ENCODE measurements at regions not wholly inside any gene's neighbourhood (a gene's known extent, or its start where the extent isn't known, plus 50 kb on each side); places are given as distances from the start of the nearest gene placed in this dataset.

- no peak for TF ChIP-seq TCF7 (IDR thresholded peaks at IDR 0.05; ENCODE audit: borderline replicate concordance)
- TF ChIP-seq, protein P1, sequence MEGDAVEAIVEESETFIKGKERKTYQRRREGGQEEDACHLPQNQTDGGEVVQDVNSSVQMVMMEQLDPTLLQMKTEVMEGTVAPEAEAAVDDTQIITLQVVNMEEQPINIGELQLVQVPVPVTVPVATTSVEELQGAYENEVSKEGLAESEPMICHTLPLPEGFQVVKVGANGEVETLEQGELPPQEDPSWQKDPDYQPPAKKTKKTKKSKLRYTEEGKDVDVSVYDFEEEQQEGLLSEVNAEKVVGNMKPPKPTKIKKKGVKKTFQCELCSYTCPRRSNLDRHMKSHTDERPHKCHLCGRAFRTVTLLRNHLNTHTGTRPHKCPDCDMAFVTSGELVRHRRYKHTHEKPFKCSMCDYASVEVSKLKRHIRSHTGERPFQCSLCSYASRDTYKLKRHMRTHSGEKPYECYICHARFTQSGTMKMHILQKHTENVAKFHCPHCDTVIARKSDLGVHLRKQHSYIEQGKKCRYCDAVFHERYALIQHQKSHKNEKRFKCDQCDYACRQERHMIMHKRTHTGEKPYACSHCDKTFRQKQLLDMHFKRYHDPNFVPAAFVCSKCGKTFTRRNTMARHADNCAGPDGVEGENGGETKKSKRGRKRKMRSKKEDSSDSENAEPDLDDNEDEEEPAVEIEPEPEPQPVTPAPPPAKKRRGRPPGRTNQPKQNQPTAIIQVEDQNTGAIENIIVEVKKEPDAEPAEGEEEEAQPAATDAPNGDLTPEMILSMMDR (IDR thresholded peaks at IDR 0.05 in 2 of 3, conservative IDR thresholded peaks at IDR 0.05 in 1 of 3; ENCODE audit: control insufficient read depth in 2 of 3, extremely low read depth in 1 of 3, insufficient read depth in 1 of 3, low read depth in 3 of 3, low read length in 3 of 3) = no peak
- no peak for TF ChIP-seq NRF1 (conservative IDR thresholded peaks at IDR 0.05; ENCODE audit: low read depth, low read length)
- no peak for TF ChIP-seq POLR2A (IDR thresholded peaks at IDR 0.05; ENCODE audit: low read depth, low read length)
- TF ChIP-seq SMC3 (IDR thresholded peaks at IDR 0.05; ENCODE audit: borderline replicate concordance, low read length) = no peak
- no peak for TF ChIP-seq TAF1 (IDR thresholded peaks at IDR 0.05; ENCODE audit: borderline replicate concordance, low read depth, low read length)
- no peak for TF ChIP-seq ZNF384 (IDR thresholded peaks at IDR 0.05; ENCODE audit: borderline replicate concordance, low read depth, low read length)
Measured at GRCh38 chr12:125254856-125255255, 189.6 kb downstream of the AACS start.
